NCI-H748 treated with DMSO at 0.1 percent for 48 hours (cell line): ENCODE measurements at regions not wholly inside any gene's neighbourhood (a gene's known extent, or its start where the extent isn't known, plus 50 kb on each side); places are given as distances from the start of the nearest gene placed in this dataset.
"Not testable (repeated sequence)": the region's sequence is repeated elsewhere in the genome, so short reads cannot be mapped to it uniquely, and the experiment has no call there.

Experiments
- DNase-seq: peaks from one replicate; lab custom pipeline; 2025; lab: John Stamatoyannopoulos, UW

DNA sequence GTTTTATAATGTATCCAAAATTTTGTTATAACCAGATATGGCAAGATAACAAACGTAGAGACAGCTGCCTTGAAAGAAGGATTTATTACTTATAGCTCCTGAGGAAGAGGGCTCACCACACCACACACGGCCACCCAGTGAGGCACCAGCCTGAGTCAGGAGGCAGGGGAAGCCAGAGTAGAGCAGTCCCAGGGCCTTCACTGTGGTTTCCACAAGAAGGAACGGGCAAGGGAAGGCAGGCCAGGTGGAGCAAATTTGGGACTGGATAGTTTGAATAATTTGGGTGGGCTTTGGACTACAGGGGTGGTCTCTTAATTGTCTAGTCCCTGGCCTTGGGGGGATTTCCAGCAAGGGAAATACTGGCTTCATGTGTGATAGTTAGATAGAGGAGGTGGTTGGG lies 72.5 kb downstream of the RRAGC start:
- no peak for DNase-seq

DNA sequence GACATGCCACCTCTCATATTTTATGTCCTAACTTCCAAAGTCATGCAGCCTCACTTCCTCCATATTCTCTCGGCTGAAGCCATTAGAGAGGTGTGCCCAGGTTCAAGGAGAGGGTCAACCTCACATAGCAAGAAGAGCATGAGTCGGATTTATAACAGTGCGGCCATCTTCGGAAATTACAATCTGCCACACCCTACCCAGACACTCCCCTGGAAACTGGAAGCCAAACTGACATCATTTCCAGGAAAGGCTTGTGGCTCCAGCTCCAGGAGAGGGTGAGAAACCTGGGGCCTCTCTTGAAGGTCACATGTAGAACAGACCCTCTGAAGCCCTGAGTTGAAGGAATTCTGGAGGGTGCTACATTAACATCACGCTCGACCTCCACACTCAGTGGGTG lies 73.5 kb downstream of the RRAGC start:
- DNase-seq: no peak

DNA sequence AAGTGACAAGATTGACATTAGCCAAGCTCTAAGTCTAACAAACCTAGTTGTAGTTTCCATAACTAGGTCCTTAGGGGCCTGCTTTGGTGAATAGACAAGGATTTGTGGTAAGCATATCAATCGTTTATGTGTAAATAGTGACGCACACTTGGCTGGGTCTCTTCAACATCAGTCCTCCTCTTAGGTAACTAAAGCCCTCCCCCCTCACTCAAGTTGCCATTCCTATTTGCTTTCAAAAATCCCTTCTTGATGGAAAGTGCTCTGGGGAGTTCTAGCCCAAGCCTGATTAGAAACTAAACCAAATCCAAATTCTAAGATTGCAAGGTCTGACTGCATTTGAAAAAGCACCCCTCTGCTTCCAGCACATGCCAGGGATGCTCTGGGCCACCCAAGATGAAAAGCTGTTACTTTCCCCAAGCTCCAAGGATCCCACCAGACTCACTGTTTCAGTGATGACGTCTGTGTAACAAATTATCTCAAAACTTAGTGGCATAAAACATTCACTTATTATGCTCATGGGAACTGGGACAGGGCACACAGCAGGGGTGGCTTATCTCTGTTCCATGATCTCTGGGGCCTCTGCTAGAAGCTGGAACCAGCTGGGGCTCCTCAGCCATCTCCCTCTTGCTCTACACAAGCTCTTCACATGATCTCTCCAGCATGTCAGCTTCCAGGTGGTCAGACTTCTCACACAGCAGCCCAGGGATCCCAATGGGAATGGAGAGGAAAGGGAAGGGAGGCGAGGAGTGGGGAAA lies 74.1 kb downstream of the RRAGC start:
- DNase-seq: no peak

DNA sequence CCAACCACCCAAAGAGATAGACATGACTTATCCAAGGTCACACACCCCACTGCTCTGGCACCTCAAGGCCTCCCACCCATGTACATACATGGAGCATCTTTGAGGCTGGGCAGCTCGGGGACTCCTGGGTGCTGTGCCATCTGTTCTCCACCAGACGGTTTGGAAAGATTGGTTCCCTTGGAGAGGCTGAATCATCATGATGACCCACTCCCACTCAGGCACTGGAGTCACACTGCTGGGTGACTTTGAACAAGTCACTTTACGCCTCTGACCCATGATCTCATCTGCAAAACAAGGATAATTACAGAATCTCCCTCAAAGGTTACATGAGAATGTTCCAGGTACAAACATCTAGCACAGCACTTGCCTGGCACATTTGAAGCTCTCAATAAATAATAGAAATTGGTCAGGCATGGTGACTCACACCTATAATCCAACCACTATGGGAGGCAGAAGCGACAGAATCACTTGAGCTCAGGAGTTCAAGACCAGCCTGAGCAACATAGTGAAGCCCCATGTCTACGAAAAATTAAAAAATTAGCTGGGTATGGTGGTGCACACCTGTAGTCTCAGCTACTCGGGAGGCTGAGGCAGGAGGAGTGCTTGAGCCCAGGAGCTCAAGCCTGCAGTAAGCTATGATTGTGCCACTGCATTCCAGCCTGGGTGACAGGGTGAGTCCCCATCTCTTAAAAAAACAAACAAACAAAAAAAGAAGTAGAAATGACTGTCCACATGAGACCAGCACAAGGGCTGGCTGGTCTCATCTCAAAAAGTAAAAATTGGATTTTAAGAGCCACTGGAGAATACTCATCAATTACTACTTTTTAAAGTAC lies 74.9 kb downstream of the RRAGC start:
- DNase-seq: no peak

DNA sequence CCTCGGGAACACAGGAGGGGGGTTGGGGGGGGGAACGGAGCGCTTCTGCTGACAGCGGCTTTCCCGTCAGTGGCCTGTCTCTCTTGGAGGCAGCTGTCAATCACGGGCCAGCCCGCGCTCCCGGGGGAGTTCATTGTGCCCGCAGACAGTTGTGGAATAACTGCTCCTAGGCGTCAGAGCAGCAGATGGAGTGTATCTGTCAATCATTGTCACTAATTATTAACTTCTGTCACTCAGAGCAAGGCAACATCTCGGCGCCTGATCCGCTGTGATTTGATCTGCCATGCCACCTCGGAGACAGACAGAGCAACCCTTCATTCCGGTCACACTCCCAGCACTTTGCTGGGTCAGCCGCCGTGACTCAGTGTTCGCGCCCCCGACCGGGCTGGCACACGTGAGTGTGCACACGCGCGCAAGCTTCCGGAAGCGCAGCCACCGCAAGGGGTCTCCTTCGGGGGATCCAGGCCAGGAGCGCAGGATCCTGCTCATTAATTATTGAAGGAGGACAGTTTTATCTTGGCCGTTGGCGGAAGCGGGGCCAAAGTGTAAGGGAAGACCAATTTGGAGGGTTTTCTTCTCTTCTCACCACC lies 75.8 kb downstream of the RRAGC start:
- DNase-seq: peak; percentile 20

DNA sequence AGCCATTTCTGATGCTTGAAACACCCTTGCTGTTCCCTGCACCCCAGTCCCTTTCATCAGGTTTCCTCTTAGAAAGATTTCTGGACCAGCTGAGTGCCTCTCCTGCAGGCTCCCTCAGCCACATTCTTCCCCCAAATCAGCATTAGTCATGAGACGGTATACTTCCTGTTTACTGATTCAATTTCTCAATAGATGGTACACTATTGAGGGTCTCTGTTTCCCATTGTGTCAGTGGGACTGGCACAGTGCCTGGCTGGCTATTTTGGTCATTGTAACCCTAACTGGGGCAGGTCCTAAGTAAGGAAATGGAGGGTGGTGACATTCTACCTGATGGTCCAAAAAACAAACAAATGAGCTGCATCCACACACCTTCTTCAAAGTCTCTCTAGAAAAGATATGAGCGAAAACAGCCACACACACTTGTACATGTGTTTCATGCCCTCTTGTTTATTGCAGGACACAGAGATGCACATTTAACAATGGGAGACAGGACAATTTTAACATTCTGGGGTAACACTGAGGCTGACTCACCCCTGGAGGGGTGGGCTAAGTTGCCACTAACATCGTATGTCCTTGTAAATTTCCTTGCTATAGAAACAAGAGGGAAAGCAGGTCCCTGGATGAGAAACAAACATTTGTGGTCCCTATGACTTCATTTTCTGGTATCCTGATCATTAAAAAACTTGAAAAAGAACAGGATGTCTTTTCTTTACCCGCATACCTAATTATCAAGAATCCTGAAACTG lies 77.5 kb downstream of the RRAGC start:
- DNase-seq: no peak

DNA sequence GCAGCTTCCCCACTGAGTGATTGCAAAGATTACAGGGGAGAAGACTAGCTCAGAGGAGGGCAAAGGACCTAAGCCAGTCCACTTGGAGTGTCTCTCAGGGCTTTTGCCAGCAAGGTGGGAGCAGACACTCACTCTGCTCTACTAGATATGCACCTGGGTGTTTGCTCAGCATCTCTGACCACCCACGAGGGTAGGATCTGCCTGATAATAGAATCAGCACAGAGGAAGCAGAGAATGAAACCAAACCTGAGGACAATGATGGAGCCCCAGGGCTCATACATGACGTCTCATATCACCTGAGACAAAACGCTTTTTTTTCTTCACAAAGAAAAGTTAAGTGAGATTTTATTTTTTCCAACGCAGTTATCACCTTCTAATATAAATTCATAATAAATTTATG lies 79.4 kb downstream of the RRAGC start:
- DNase-seq: no peak

DNA sequence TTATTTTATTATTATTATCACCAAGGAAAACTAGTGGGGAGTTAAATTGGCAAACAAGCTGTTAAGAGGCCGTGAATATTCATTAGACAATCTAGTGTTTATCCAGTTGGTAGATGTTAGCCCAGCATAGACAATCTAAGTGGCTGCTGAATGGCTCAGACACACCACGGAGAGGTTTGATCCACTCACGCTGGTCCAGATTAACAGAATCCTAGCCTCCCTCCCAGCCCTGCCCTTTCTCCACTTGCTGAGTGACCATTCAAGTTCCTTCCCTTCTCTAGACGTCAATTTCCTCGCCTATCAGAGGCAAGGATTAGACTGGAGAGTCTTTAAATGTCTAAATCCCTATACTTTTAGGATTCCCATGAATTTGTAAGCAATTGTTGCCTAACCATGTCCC lies 80.1 kb downstream of the RRAGC start:
- DNase-seq: no peak

DNA sequence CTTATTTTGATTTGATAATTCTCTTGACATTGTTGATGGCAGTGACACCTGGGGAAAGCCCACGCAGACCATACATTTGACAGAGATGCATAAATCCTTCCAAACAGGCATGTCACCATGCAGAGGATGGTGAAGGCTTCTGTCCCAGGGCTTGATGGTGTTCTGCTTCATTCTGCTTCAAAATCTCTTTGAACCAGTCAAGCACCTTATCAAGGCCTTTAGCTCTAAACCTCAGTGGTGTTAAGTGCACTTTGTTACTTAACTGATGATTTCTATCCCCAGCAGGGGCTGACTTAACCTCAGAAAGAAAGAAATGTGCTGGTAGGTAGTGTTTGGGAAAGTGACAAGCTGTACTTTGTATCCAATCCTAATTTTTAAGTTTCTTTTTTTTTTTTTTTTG lies 81.1 kb downstream of the RRAGC start:
- DNase-seq: no peak

DNA sequence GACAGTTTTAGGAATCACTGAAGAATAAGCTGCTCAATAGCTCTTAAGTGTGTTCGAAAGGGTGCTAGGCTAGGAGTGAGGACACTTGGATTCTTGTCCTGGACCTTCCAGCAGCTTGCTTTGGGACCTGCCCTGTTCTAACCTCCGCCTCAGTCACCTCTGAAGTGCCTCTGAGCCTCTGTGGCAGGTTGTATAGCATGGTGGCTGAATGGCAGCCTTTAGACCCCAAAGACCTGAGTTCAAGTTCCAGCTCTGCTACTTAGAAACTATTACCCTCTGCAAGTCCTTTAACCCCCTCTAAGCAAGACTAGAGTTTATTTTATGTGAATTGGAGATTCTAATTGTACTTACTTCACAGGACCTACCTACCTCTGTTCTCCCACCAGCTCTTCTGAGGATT lies 81.5 kb downstream of the RRAGC start:
- no peak for DNase-seq

DNA sequence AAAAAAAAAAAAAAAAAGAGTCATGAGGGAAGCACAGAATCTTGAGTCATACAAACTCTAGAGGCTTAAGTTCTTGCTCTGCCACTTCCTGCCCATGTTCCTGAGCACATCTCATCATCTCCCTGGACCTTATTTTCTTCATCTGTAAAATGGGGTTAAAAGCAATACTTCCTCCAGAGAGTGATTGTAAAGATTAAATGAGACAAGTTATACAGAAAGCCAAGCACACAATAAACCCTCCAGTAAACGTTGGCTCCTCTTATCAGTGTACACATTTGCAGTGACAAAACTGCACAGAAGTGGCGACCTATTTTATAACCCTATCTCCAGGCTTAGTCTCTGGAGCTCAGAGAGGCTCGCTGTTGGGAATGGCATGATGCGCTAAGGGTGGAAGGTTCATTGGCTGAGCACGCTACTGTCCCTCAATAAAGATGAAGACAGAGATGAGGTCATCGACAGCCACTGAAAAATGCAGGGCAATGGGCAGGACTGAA lies 82.1 kb downstream of the RRAGC start:
- no peak for DNase-seq

DNA sequence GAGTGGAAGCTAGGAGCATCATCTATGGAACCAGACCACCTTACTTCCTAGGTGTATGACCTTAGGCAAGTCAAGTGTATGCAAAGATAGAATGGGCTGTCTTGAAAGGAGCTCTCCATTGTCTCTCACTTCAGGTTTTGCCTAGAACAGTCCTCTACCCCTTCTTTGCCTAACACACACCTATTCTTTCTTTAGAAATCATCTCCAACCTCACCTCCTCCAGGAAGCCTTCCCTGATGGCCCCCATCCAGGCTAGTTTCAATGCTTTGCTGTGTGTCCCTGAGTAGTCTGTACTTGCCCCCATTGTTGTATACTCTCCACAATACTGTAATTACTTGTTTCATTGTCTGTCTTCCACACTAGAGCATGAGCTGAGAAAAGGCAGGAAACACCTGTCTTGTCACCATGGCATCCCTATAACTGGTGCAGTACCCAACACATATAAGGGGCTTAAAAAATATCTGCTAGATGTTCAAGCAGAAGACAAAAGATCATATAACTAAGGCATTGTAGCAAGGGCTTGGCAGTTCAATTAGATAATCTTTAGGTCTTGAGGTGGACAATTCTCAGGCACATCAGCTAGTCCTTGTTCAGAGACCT lies 83.0 kb downstream of the RRAGC start:
- DNase-seq: peak; percentile 20

DNA sequence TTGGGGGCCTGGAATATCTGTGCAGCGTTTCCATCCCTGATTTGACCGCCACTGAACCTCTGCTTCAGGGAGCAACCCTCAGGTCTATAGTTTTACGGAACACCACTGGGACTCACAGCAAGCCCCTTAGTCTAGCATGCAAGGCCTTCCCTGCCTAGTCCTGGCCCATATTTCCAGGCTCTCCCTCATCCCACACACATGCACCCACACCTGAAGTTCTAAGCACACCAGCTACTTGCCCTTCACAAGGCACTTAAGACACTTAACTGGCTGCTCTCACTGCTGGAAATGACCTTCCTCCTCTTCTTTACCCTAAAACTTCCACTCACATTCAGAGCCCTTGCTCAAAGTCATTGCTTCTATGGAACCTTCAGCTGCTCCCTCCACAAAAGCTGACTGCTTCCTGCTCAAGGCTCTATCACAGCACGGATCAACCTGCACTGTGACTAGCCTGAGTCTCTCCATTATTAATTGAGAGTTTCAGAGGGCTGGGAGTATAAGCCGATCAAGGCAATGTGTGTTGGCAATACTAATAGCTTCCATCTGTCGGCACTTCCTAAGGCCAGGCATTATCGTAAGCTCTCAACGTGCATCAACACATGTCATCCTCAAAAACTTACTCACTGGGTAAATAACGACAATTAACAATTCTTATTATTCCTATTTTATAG lies 84.3 kb downstream of the RRAGC start:
- DNase-seq: no peak

DNA sequence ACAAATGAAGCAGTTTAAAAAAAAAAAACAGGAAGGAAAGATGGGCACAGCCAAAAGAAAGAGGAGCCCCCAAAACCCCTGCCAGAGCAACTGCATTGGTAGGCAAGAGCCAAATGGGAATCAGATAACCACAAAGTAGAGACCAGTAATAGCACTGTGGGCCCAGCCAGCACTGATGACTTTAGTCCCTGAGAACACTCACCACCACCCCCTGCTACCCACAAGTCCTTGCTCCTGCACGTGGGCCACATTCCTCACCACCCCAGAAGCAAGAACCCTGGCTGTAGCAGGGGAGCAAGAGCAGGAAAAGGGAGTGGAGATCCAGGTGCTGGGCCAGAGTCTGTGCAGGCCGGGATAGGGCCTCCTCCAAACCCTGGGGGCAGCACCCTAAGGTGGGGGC lies 86.1 kb downstream of the RRAGC start:
- no peak for DNase-seq

DNA sequence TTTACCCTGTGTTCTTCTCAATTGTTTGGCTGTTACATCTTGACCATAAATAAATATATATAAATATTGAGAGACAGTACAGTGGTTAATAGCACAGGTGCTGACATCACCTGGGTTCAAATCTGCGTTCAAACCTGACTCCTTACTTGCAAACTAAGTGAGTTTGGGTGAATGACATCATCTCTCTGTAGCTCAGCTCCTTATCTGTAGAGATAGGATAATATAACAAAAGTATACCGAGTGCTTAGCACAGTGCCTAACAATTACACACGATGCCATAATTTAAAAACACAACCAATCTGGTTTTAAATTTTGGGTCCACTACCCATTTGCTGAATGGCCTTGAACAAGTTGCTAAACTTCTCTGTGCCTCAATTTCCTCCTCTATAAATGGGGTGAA lies 86.6 kb downstream of the RRAGC start:
- no peak for DNase-seq

DNA sequence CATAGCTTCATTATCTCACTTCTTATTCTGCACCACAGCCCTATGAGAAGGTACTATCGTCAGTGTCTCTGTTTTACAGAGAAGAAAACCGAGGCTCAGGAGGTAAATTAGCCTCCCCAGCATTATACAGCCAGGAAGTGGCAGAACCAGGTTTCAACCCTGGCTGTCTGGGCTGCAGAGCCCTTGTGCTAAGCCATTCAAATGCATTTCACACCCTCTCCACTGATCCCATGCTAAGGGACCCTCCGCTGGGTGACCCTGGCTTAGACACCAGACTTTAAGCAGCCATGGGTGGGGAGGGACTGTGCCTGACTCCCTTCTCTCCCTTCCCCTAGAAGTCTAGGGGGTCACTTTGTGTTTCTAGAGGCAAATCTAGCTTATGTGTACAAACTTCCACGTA lies 87.5 kb downstream of the RRAGC start:
- no peak for DNase-seq

DNA sequence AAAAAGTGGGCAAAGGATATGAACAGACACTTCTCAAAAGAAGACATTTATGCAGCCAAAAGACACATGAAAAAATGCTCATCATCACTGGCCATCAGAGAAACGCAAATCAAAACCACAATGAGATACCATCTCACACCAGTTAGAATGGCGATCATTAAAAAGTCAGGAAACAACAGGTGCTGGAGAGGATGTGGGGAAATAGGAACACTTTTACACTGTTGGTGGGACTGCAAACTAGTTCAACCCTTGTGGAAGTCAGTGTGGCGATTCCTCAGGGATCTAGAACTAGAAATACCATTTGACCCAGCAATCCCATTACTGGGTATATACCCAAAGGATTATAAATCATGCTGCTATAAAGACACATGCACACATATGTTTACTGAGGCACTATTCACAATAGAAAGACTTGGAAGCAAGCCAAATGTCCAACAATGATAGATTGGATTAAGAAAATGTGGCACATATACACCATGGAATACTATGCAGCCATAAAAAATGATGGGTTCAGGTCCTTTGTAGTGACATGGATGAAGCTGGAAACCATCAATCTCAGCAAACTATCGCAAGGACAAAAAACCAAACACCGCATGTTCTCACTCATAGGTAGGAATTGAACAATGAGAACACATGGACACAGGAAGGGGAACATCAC lies 88.9 kb downstream of the RRAGC start:
- not testable (repeated sequence) for DNase-seq

DNA sequence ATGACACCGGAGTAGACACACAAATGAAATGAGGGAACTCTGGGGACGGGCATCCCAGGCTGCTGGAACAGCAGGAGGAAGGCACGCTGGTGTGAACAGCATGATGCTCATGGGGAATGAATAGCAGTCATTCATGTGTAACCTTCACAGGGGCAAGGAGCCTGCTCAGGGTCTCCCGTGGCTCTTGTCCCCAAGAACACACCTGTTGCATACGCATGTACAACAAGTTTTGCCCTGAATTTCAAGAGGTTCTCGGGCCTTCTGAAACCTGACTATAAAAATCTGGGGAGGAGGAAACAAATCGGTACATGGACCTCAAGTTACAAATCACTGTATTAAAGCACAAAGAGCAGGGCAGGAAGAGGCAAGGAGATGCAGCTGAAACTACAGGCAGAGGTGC lies 93.4 kb downstream of the RRAGC start:
- no peak for DNase-seq

DNA sequence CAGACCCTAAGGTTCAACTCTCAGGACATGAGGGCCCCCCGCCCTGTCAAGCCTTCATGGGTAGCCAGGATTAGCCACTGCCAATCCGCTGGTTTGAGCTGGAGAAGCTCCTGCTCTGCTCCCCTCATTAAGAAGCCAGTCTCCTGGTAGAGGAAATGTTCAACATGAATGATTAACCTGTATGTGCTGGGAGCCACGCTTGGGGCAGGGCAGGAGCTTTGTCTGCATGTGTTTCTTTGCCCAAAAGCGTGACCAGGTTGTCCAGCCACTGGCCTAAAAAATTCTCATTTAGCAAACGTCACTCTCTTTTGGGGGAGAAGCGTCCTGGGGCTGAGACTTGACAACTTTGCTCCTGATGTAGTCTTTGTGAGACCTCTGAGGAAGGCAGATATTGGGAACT lies 96.5 kb downstream of the RRAGC start:
- no peak for DNase-seq

DNA sequence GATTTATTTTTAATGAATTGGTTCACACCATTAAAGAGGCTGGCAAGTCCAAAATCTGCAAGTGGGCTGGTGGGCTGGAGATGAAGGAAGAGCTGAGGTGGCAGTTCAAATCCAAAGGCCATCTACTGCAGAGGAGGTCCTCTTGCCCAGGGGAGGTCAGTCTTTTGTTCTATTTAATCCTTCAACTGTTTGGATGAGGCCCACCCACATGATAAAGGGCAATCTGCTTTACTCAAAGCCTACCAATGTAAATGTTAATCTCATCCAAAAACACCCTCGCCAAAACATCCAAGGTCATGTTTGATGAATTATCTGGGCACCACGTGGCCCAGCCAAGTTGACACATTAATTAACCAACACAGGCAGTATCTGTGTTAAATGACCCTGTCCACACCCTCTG lies 99.0 kb downstream of the RRAGC start:
- DNase-seq: no peak

DNA sequence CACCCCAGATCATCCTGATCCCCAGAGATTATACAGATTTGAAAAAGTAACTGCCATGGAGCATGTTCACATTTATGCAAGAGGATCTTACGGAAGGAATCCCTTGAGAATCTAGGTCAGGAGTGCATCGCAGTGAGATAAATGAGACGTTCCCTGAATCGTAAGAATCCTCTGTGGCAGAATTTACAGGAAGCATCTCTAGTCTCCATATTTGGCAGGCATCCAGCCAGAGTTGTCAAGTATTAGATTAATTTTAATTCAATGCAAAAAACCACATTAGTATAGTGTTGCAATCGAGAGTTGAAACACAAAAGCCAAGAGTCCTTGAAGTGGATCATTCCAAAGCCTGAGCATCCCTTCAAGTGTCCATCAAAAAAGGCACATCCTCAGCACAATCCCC lies 100.8 kb downstream of the RRAGC start:
- DNase-seq: no peak
